ENCODE measurements at regions not wholly inside any gene's neighbourhood (a gene's known extent, or its start where the extent isn't known, plus 50 kb on each side); places are given as distances from the start of the nearest gene placed in this dataset.

DNA sequence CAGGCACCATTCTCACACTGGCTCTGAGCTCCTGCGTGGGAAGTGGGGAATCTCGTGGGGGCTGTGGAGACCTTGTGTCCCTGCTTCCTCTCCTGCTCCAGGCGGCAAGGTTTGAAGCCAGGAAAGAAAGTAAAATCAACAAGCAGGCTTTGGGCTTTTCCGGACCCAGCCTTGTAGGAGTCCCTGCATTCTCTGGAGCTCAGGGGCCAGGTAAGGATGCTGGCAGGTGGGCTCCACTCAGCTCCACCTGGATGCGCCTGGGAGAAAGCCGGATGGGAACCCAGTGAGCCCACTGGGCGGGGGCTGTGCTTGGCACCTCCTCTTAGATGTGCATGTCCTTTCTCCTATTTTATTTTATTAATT lies 362.5 kb downstream of the SEC14L1 start:
- TF ChIP-seq, protein P1, sequence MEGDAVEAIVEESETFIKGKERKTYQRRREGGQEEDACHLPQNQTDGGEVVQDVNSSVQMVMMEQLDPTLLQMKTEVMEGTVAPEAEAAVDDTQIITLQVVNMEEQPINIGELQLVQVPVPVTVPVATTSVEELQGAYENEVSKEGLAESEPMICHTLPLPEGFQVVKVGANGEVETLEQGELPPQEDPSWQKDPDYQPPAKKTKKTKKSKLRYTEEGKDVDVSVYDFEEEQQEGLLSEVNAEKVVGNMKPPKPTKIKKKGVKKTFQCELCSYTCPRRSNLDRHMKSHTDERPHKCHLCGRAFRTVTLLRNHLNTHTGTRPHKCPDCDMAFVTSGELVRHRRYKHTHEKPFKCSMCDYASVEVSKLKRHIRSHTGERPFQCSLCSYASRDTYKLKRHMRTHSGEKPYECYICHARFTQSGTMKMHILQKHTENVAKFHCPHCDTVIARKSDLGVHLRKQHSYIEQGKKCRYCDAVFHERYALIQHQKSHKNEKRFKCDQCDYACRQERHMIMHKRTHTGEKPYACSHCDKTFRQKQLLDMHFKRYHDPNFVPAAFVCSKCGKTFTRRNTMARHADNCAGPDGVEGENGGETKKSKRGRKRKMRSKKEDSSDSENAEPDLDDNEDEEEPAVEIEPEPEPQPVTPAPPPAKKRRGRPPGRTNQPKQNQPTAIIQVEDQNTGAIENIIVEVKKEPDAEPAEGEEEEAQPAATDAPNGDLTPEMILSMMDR (IDR thresholded peaks at IDR 0.05; ENCODE audit: poor library complexity, severe bottlenecking): no peak
- Histone ChIP-seq H3K4me3 (ENCODE audit: severe bottlenecking) (no peak overlapping the region), H3K27ac (ENCODE audit: poor library complexity, severe bottlenecking) (no peak overlapping the region), H3K4me1 (ENCODE audit: insufficient read depth, poor library complexity, severe bottlenecking) (no peaks in the 10 kb centered on the region), H3K27me3 (ENCODE audit: insufficient read depth, poor library complexity, severe bottlenecking) (no peaks in the 10 kb centered on the region), H3K36me3 (ENCODE audit: low read depth) (peaks cover 31% of the 10 kb centered on the region), H3K9me3 (ENCODE audit: severe bottlenecking) (no peaks in the 10 kb centered on the region)
- no peak for DNase-seq (ENCODE audit: low spot score)
- no peak for ATAC-seq (ENCODE audit: low read depth)

DNA sequence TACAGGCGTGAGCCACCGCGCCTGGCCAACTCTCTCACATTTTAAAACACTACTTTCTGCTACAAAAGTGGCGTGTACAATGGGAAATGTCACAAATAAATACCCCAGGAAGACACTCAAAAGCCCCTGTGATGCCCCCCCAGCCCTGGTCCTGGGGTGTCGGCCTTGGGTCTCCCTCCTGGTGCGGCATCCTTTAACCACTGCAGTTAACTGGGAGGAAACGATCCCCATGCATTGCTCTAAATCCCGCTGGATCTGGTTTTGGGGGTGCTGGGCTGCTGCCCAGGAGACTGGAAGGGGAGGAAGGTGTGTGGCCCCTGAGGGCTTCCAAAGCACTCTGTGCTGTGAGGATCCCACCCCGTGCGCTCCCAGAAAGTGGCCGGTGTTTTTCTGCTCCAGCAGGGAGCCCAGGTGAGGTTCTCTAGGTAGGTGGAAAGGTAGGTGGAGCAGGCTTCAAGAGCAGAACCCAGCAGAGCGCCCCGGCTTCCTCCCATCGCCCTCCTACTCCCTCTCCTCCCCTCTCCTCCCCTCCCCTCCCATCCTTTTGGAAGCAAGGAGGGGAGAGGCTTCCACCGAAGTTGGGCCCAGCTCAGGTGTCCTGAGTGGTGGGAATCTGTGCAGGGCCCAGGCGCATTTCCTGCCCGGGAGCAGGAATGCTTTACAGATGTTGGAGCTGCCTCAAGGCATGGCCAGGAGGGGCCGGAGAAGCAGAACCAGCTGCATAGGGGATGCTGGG lies 363.3 kb downstream of the SEC14L1 start:
- H3K9me3 ChIP-seq (ENCODE audit: severe bottlenecking): no peaks in the 10 kb centered on the region
- H3K27me3 ChIP-seq (ENCODE audit: insufficient read depth, poor library complexity, severe bottlenecking): no peaks in the 10 kb centered on the region
- no peaks in the 10 kb centered on the region for H3K4me1 ChIP-seq (ENCODE audit: insufficient read depth, poor library complexity, severe bottlenecking)
- TF ChIP-seq, protein P1 (IDR thresholded peaks at IDR 0.05; ENCODE audit: poor library complexity, severe bottlenecking): no peak
- no peak overlapping the region for H3K27ac ChIP-seq (ENCODE audit: poor library complexity, severe bottlenecking)
- peaks cover 25% of the 10 kb centered on the region for H3K36me3 ChIP-seq (ENCODE audit: low read depth)
- no peak overlapping the region for H3K4me3 ChIP-seq (ENCODE audit: severe bottlenecking)
- ATAC-seq (ENCODE audit: low read depth) (no peak; the same call in 2 of the 3 replicates), DNase-seq (ENCODE audit: low spot score) (no peak)

DNA sequence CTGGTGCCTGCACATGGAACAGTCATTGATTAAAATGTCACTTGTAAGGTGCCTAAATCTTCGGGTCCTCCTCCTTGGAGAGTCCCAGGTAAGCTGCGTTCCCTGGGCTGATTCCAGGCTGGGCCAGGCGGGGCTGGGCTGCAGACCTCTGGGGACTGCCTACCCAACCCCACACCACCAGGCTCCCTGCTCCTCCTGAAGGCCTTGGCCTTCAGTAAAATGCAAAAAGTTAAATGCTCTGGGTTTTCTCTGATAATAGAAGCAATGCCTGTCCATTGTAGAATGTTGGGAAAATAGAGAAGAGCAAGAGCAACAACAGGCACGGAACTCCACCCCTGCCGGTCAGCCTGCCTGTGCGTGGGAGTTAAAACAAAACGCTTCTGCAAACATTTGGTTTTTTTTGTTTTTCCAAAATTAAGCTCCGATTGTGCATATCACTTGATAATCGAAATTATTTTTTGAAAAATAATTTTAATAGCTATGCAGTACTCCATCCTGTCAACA lies 363.9 kb downstream of the SEC14L1 start:
- DNase-seq (ENCODE audit: low spot score) (no peak), ATAC-seq (ENCODE audit: low read depth) (no peak)
- H3K36me3 ChIP-seq (ENCODE audit: low read depth): peaks cover 19% of the 10 kb centered on the region
- no peaks in the 10 kb centered on the region for H3K4me1 ChIP-seq (ENCODE audit: insufficient read depth, poor library complexity, severe bottlenecking)
- no peak overlapping the region for H3K4me3 ChIP-seq (ENCODE audit: severe bottlenecking)
- H3K27me3 ChIP-seq (ENCODE audit: insufficient read depth, poor library complexity, severe bottlenecking): no peaks in the 10 kb centered on the region
- H3K27ac ChIP-seq (ENCODE audit: poor library complexity, severe bottlenecking): no peak overlapping the region
- TF ChIP-seq, protein P1 (IDR thresholded peaks at IDR 0.05; ENCODE audit: poor library complexity, severe bottlenecking): no peak
- H3K9me3 ChIP-seq (ENCODE audit: severe bottlenecking): no peaks in the 10 kb centered on the region

DNA sequence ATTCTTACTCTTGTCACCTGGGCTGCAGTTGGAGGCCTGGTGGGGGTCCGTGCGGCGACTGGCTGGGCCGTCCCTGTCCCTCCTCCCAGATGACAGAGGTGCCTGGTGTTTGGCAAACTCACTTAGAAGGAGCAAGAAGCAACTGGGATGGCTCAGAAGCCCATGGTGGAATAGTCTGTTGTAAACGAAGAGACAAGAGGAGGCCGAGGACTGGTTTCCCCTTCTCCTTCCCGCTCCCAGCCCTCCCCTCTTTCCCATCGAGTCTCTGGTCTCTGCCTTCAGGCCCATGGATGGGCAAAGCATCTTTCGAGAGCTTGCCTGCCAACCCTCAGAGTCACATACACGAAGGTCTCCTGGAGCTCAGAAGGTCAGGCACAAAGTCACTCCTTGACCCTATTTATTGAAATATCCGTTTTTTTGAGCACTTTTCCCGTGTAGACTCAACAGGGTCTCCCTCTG lies 364.4 kb downstream of the SEC14L1 start:
- no peaks in the 10 kb centered on the region for H3K4me1 ChIP-seq (ENCODE audit: insufficient read depth, poor library complexity, severe bottlenecking)

More for the DNA sequence above, 364.4 kb downstream of the SEC14L1 start:
- TF ChIP-seq, protein P1 (IDR thresholded peaks at IDR 0.05; ENCODE audit: poor library complexity, severe bottlenecking): no peak
- H3K4me3 ChIP-seq (ENCODE audit: severe bottlenecking): no peak overlapping the region
- no peak for DNase-seq (ENCODE audit: low spot score)
- no peak for ATAC-seq (ENCODE audit: low read depth)
- H3K36me3 ChIP-seq (ENCODE audit: low read depth): peaks cover 14% of the 10 kb centered on the region
- H3K27me3 ChIP-seq (ENCODE audit: insufficient read depth, poor library complexity, severe bottlenecking): no peaks in the 10 kb centered on the region
- no peak overlapping the region for H3K27ac ChIP-seq (ENCODE audit: poor library complexity, severe bottlenecking)
- no peaks in the 10 kb centered on the region for H3K9me3 ChIP-seq (ENCODE audit: severe bottlenecking)

Data from RWPE2 (cell line).